Parathyroid adenoma (tissue), 2 donors: ENCODE measurements at regions not wholly inside any gene's neighbourhood (a gene's known extent, or its start where the extent isn't known, plus 50 kb on each side); places are given as distances from the start of the nearest gene placed in this dataset.
A peak's percentile ranks its signal among the peaks of the same experiment; 100 is the strongest.

Experiments used
- H2AFZ ChIP-seq: fragments of 300-600 bp; sonication (generic); one replicate; pipeline ENCODE4 v1.7.0; 2017; ENCODE audit warnings: antibody characterized with exemption, mild to moderate bottlenecking
- H3K27ac ChIP-seq: fragments of 300-600 bp; sonication (generic); one replicate; pipeline ENCODE4 v1.7.0; 2017
- H3K27me3 ChIP-seq: fragments of 300-600 bp; sonication (generic); one replicate; pipeline ENCODE4 v1.7.0; 2017; ENCODE audit warnings: low read length; ENCODE audit not compliant: control insufficient read depth, insufficient read depth
- H3K36me3 ChIP-seq: fragments of 300-600 bp; sonication (generic); one replicate; pipeline ENCODE4 v1.7.0; 2017; ENCODE audit warnings: low read length; ENCODE audit not compliant: control insufficient read depth, insufficient read depth
- H3K4me1 ChIP-seq: fragments of 300-600 bp; sonication (generic); one replicate; pipeline ENCODE4 v1.7.0; 2017; ENCODE audit warnings: control low read depth
- H3K4me2 ChIP-seq: fragments of 300-600 bp; sonication (generic); one replicate; pipeline ENCODE4 v1.7.0; 2017; ENCODE audit warnings: low read length
- H3K4me3 ChIP-seq: fragments of 300-600 bp; sonication (generic); one replicate; pipeline ENCODE4 v1.7.0; 2017; ENCODE audit warnings: low read depth, low read length
- H3K79me2 ChIP-seq: fragments of 300-600 bp; sonication (generic); one replicate; pipeline ENCODE4 v1.7.0; 2017; ENCODE audit warnings: control low read depth
- H3K9ac ChIP-seq: fragments of 300-600 bp; sonication (generic); one replicate; pipeline ENCODE4 v1.7.0; 2017; ENCODE audit warnings: mild to moderate bottlenecking
- H3K9me3 ChIP-seq: fragments of 300-600 bp; sonication (generic); one replicate; pipeline ENCODE4 v1.7.0; 2017; ENCODE audit warnings: low read length; ENCODE audit not compliant: control insufficient read depth
- CTCF ChIP-seq: fragments of 300-600 bp; sonication (generic); IDR thresholded peaks from one replicate; pipeline ENCODE4 v1.7.0; 2017; ENCODE audit warnings: antibody characterized with exemption, mild to moderate bottlenecking
- donor health status: primary hyperparathyroidism.

DNA sequence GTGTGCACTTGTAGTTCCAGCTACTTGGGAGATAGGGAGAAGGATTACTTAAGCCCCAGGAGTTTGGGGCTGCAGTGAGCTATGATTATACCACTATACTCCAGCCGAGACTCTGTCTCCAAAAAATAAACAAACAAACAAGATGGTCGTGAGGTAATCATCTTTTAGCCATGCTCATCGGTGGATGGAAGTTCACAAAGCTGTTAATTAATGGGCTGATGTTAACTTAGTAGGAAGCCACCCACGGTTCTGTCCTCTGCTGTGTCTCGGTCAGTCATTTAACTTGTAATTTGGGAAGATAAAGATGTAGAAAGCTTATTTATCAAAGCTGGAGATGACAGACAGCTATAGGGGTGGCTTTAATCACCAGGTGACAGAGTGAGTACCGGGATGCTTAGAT is 64.9 kb downstream of the ARHGEF18 start:
- no peak for TF ChIP-seq CTCF
- Histone ChIP-seq H3K36me3 (no peaks in the 10 kb centered on the region), H3K27me3 (no peaks in the 10 kb centered on the region), H3K27ac (no peak overlapping the region), H3K4me2 (no peak overlapping the region), H3K9me3 (no peaks in the 10 kb centered on the region), H2AFZ (no peak overlapping the region), H3K4me3 (no peak overlapping the region), H3K9ac (no peak overlapping the region), H3K4me1 (peaks cover 5% of the 10 kb centered on the region), H3K79me2 (peaks cover 22% of the 10 kb centered on the region)

DNA sequence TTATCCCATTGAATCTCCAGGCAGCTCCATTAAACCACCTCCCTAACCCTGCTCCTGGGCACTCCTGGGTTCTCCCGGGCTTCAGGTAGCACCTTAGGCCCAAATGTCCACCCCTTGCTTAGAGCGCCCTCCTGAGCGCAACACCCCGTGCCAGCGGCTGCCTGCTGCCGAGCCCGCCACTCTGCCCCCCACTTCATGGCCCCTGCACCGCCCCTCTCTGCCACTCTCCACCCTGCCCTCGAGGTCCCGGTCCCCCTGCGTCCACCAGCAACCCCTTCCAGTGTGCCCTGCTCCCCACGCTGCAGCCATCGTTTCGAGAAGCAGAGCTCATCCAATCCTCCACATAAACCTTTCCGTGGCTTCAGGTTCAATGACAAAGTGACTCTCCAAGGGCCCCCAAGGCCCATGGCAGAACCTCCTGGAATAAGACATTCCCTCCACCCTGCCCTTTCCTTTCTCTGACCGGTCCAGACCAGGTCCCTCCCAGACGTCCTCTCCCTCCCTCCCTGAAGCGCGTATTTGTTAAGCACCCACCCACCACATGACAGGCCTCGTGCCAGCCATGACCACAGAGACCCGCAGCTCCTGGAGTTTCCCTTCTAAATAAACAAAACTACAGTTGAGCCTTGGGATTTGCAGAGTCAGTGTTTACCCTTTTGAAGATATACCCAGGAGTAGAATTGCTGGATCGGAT is 66.6 kb downstream of the ARHGEF18 start:
- Histone ChIP-seq H3K36me3 (no peaks in the 10 kb centered on the region), H3K9me3 (no peaks in the 10 kb centered on the region), H3K4me1 (peaks cover 5% of the 10 kb centered on the region), H3K79me2 (peaks cover 35% of the 10 kb centered on the region), H3K4me2 (peak overlapping the region; percentile 64), H3K27me3 (no peaks in the 10 kb centered on the region), H3K9ac (no peak overlapping the region), H3K27ac (peak overlapping the region; percentile 73), H3K4me3 (peak overlapping the region; percentile 25), H2AFZ (peak overlapping the region; percentile 40)
- TF ChIP-seq CTCF = no peak

GRCh38 chr19:7415857-7416371 is 67.2 kb downstream of the ARHGEF18 start:
- Histone ChIP-seq H3K4me3 (peak overlapping the region; percentile 25), H3K27ac (peak overlapping the region; percentile 73), H3K27me3 (no peaks in the 10 kb centered on the region), H3K79me2 (peaks cover 41% of the 10 kb centered on the region), H3K4me2 (peak overlapping the region; percentile 64), H3K9me3 (no peaks in the 10 kb centered on the region), H3K4me1 (peaks cover 5% of the 10 kb centered on the region), H2AFZ (peak overlapping the region; percentile 40), H3K36me3 (no peaks in the 10 kb centered on the region), H3K9ac (no peak overlapping the region)
- no peak for TF ChIP-seq CTCF

DNA sequence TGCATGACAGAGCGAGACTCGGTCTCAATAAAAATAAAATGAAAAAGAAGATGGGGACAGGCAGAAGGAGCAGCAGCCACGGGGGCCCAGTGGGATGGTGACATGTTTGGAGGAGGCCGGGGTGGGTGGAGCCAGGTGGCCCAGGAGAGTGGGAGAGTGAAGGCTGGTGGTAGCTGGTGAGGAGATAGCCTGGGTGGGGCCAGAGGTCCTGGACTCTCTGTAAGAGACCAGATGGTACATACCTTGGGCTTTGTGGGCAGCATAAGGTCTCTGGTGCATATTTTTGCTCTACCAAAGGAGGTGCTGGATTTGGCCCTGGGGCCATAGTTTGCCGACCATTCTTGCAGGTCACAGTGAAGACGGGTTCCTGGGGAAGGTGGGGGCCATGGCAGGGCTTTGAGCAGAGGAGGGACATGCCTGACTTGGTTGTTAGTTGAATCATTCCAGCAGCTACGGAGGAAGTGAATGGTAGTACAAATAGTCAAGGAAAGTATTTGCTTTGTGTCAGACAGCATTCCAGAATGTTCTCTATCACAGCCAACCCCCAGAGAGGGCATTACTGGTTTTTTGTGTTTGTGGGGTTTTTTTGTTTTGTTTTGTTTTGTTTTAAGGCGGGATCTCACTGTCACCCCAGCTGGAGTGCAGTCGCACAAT is 69.1 kb downstream of the ARHGEF18 start:
- Histone ChIP-seq H3K79me2 (peaks cover 48% of the 10 kb centered on the region), H3K27me3 (no peaks in the 10 kb centered on the region), H3K4me2 (no peak overlapping the region), H3K4me3 (no peak overlapping the region), H3K9ac (no peak overlapping the region), H3K9me3 (no peaks in the 10 kb centered on the region), H3K4me1 (peaks cover 5% of the 10 kb centered on the region), H2AFZ (no peak overlapping the region), H3K27ac (no peak overlapping the region), H3K36me3 (no peaks in the 10 kb centered on the region)
- TF ChIP-seq CTCF = no peak
